ENCODE measurements at regions not wholly inside any gene's neighbourhood (a gene's known extent, or its start where the extent isn't known, plus 50 kb on each side); places are given as distances from the start of the nearest gene placed in this dataset.
"Not testable (repeated sequence)": the region's sequence is repeated elsewhere in the genome, so short reads cannot be mapped to it uniquely, and the experiment has no call there.

DNA sequence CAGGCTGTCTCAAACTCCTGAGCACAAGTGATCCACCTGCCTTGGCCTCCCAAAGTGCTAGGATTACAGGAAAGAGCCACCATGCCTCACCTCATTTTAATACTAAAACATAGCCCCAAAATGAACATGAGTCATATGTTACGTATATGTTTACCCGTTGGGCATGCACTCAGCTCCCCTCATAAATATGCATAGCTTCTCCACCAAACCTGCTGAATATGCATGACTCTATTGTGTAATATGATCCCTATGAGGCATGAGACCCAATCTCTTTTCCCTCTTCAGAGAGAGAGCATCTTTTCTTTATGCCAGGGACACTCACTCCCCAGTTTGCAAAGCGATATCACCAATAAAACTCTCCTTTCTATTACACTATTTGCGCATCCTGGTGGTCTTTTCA lies 464.6 kb upstream of the USP9Y start:
- no peak overlapping the region for H3K9ac ChIP-seq (ENCODE audit: low read depth, low read length)
- no peak for DNase-seq
- no peak overlapping the region for H3K27ac ChIP-seq (ENCODE audit: low read length)
- no peak overlapping the region for H3K4me2 ChIP-seq (ENCODE audit: insufficient read depth, low read length)
- no peaks in the 10 kb centered on the region for H3K9me3 ChIP-seq (ENCODE audit: insufficient read depth, low read length, severe bottlenecking)
- H3K4me3 ChIP-seq (ENCODE audit: low read depth in 1 of 2, low read length in 2 of 2), result no peak overlapping the region
- no peaks in the 10 kb centered on the region for H3K79me2 ChIP-seq (ENCODE audit: insufficient read depth, low read length)
- H4K20me1 ChIP-seq (ENCODE audit: insufficient read depth, low read length), result no peaks in the 10 kb centered on the region
- ATAC-seq (ENCODE audit: insufficient read depth, low read depth), result no peak
- TF ChIP-seq CTCF (IDR thresholded peaks at IDR 0.05; ENCODE audit: borderline replicate concordance, extremely low read depth, low read length, poor library complexity, severe bottlenecking), result no peak
- no peak for TF ChIP-seq EZH2 (IDR thresholded peaks at IDR 0.05; ENCODE audit: borderline replicate concordance, low read depth, low read length, severe bottlenecking)
- H2AFZ ChIP-seq (ENCODE audit: low read depth, low read length), result no peak overlapping the region
- no peaks in the 10 kb centered on the region for H3K27me3 ChIP-seq (ENCODE audit: insufficient read depth, low read length, poor library complexity)
- H3K36me3 ChIP-seq (ENCODE audit: insufficient read depth, low read length), result no peaks in the 10 kb centered on the region
- H3K4me1 ChIP-seq (ENCODE audit: insufficient read depth, low read length), result no peaks in the 10 kb centered on the region

DNA sequence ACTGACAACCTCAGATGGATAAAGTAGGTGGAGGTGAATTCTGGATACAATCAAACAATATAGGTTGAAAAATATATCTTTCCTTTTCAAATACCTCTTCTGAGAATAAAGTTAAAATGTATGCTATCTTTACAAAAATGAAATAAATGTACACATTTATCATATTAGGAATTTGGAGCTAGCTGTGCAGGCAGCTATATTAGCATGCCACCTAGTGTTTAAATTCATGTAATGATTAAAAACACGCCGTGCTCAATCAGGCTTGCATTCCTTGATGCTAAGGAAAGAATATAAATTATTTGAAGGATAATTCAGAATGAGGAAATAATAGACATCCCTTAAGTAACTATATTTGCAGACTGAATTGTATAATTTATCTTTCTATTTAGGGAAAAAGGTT lies 460.7 kb upstream of the USP9Y start:
- not testable (repeated sequence) for H3K9me3 ChIP-seq (ENCODE audit: insufficient read depth, low read length, severe bottlenecking); H3K36me3 ChIP-seq (ENCODE audit: insufficient read depth, low read length); H3K27ac ChIP-seq (ENCODE audit: low read length); ATAC-seq (ENCODE audit: insufficient read depth, low read depth); H2AFZ ChIP-seq (ENCODE audit: low read depth, low read length); H3K9ac ChIP-seq (ENCODE audit: low read depth, low read length); DNase-seq; H3K79me2 ChIP-seq (ENCODE audit: insufficient read depth, low read length); H3K4me3 ChIP-seq (ENCODE audit: low read depth in 1 of 2, low read length in 2 of 2); H3K4me1 ChIP-seq (ENCODE audit: insufficient read depth, low read length); H3K4me2 ChIP-seq (ENCODE audit: insufficient read depth, low read length); H3K27me3 ChIP-seq (ENCODE audit: insufficient read depth, low read length, poor library complexity); H4K20me1 ChIP-seq (ENCODE audit: insufficient read depth, low read length)
- TF ChIP-seq CTCF (IDR thresholded peaks at IDR 0.05; ENCODE audit: borderline replicate concordance, extremely low read depth, low read length, poor library complexity, severe bottlenecking), result peak; percentile 37

- ATAC-seq (ENCODE audit: insufficient read depth, low read depth), result no peak
- Histone ChIP-seq H4K20me1 (ENCODE audit: insufficient read depth, low read length) (no peaks in the 10 kb centered on the region), H3K9ac (ENCODE audit: low read depth, low read length) (no peak overlapping the region), H3K4me2 (ENCODE audit: insufficient read depth, low read length) (no peak overlapping the region), H2AFZ (ENCODE audit: low read depth, low read length) (no peak overlapping the region), H3K4me3 (ENCODE audit: low read depth in 1 of 2, low read length in 2 of 2) (no peak overlapping the region), H3K27ac (ENCODE audit: low read length) (no peak overlapping the region), H3K36me3 (ENCODE audit: insufficient read depth, low read length) (no peaks in the 10 kb centered on the region), H3K9me3 (ENCODE audit: insufficient read depth, low read length, severe bottlenecking) (no peaks in the 10 kb centered on the region), H3K79me2 (ENCODE audit: insufficient read depth, low read length) (no peaks in the 10 kb centered on the region), H3K4me1 (ENCODE audit: insufficient read depth, low read length) (no peaks in the 10 kb centered on the region), H3K27me3 (ENCODE audit: insufficient read depth, low read length, poor library complexity) (no peaks in the 10 kb centered on the region)
- no peak for TF ChIP-seq CTCF (IDR thresholded peaks at IDR 0.05; ENCODE audit: borderline replicate concordance, extremely low read depth, low read length, poor library complexity, severe bottlenecking)
- no peak for TF ChIP-seq EZH2 (IDR thresholded peaks at IDR 0.05; ENCODE audit: borderline replicate concordance, low read depth, low read length, severe bottlenecking)
- no peak for DNase-seq
Measured at GRCh38 chrY:12244146-12244545, 456.9 kb upstream of the USP9Y start.

GRCh38 chrY:12253756-12254155 lies 447.3 kb upstream of the USP9Y start:
- Histone ChIP-seq H3K27ac (ENCODE audit: low read length) (no peak overlapping the region), H4K20me1 (ENCODE audit: insufficient read depth, low read length) (no peaks in the 10 kb centered on the region), H3K36me3 (ENCODE audit: insufficient read depth, low read length) (no peaks in the 10 kb centered on the region), H3K4me2 (ENCODE audit: insufficient read depth, low read length) (no peak overlapping the region), H3K9ac (ENCODE audit: low read depth, low read length) (no peak overlapping the region), H3K9me3 (ENCODE audit: insufficient read depth, low read length, severe bottlenecking) (no peaks in the 10 kb centered on the region), H3K4me3 (ENCODE audit: low read depth in 1 of 2, low read length in 2 of 2) (no peak overlapping the region), H3K4me1 (ENCODE audit: insufficient read depth, low read length) (peaks cover 20% of the 10 kb centered on the region), H2AFZ (ENCODE audit: low read depth, low read length) (no peak overlapping the region), H3K79me2 (ENCODE audit: insufficient read depth, low read length) (no peaks in the 10 kb centered on the region), H3K27me3 (ENCODE audit: insufficient read depth, low read length, poor library complexity) (no peaks in the 10 kb centered on the region)
- TF ChIP-seq EZH2 (IDR thresholded peaks at IDR 0.05; ENCODE audit: borderline replicate concordance, low read depth, low read length, severe bottlenecking), result no peak
- no peak for TF ChIP-seq CTCF (IDR thresholded peaks at IDR 0.05; ENCODE audit: borderline replicate concordance, extremely low read depth, low read length, poor library complexity, severe bottlenecking)
- no peak for DNase-seq
- ATAC-seq (ENCODE audit: insufficient read depth, low read depth), result no peak
